GM23338 (cell line): ENCODE measurements at regions not wholly inside any gene's neighbourhood (a gene's known extent, or its start where the extent isn't known, plus 50 kb on each side); places are given as distances from the start of the nearest gene placed in this dataset.

ENCODE experiments used
- ATAC-seq: fragments of 200-7000 bp; cut with Tn5 transposase; 3 replicates; pipeline ENCODE4 v1.9.1; 2020
- DNase-seq: peaks from one replicate; pipeline ENCODE4 v3.0.0-alpha.2; 2015; ENCODE audit warnings: low spot score
- H2AFZ ChIP-seq: fragments of 200-600 bp; sonication (generic); 2 replicates; pipeline ENCODE4 v1.8.0; 2016; ENCODE audit warnings: antibody characterized with exemption, mild to moderate bottlenecking, moderate library complexity
- H3F3A ChIP-seq: fragments of 200-600 bp; sonication (generic); replicated peaks from 2 replicates; pipeline ENCODE4 v1.8.0; 2017; ENCODE audit warnings: antibody characterized with exemption, mixed run types, low read depth
- H3K27ac ChIP-seq: fragments of 200-600 bp; sonication (generic); 2 replicates; pipeline ENCODE4 v1.6.1; 2016; ENCODE audit warnings: low read depth
- H3K27me3 ChIP-seq: fragments of 200-600 bp; sonication (generic); 2 replicates; pipeline ENCODE4 v1.8.0; 2016; ENCODE audit warnings: mild to moderate bottlenecking, mixed run types, moderate library complexity; ENCODE audit not compliant: insufficient read depth
- H3K36me3 ChIP-seq: fragments of 200-600 bp; sonication (generic); 2 replicates; pipeline ENCODE4 v1.8.0; 2016; ENCODE audit warnings: mild to moderate bottlenecking; ENCODE audit not compliant: insufficient read depth
- H3K4me1 ChIP-seq: fragments of 200-600 bp; sonication (generic); 2 replicates; pipeline ENCODE4 v1.8.0; 2016; ENCODE audit warnings: mild to moderate bottlenecking, moderate library complexity; ENCODE audit not compliant: insufficient read depth
- H3K4me2 ChIP-seq: fragments of 200-600 bp; sonication (generic); 2 replicates; pipeline ENCODE4 v1.7.1; 2017; ENCODE audit warnings: mixed run types
- H3K4me3 ChIP-seq: fragments of 200-600 bp; sonication (generic); 2 replicates; pipeline ENCODE4 v1.6.1; 2016; ENCODE audit warnings: mixed run types
- H3K79me2 ChIP-seq: fragments of 200-600 bp; sonication (generic); replicated peaks from 2 replicates; pipeline ENCODE4 v1.8.0; 2017; ENCODE audit warnings: mild to moderate bottlenecking; ENCODE audit not compliant: insufficient read depth
- H3K9me2 ChIP-seq: fragments of 200-600 bp; sonication (generic); 2 replicates; pipeline ENCODE4 v1.8.0; 2017; ENCODE audit not compliant: insufficient read depth
- H4K20me1 ChIP-seq: fragments of 200-600 bp; sonication (generic); replicated peaks from 2 replicates; pipeline ENCODE4 v1.8.0; 2017; ENCODE audit warnings: mild to moderate bottlenecking; ENCODE audit not compliant: insufficient read depth
- H3K27ac Mint-ChIP-seq: 2 replicates; pipeline ENCODE4 v1.8.0; 2020; ENCODE audit warnings: inconsistent platforms, mild to moderate bottlenecking, moderate library complexity, mixed read lengths
- H3K27me3 Mint-ChIP-seq: 3 replicates; pipeline ENCODE4 v1.8.0; 2022; ENCODE audit warnings: low read depth, mild to moderate bottlenecking, moderate library complexity, mixed read lengths, inconsistent platforms; ENCODE audit not compliant: insufficient read depth, poor library complexity
- H3K36me3 Mint-ChIP-seq: 3 replicates; pipeline ENCODE4 v1.8.0; 2021; ENCODE audit warnings: low read depth, mild to moderate bottlenecking, inconsistent platforms, moderate library complexity, mixed read lengths
- H3K4me1 Mint-ChIP-seq: 3 replicates; pipeline ENCODE4 v1.8.0; 2020; ENCODE audit warnings: mild to moderate bottlenecking, inconsistent platforms, mixed read lengths
- H3K4me3 Mint-ChIP-seq: 3 replicates; pipeline ENCODE4 v1.8.0; 2021; ENCODE audit warnings: moderate library complexity, mild to moderate bottlenecking, inconsistent platforms, mixed read lengths
- H3K9me3 Mint-ChIP-seq: 3 replicates; pipeline ENCODE4 v1.8.0; 2020; ENCODE audit warnings: moderate library complexity, mild to moderate bottlenecking, inconsistent platforms, mixed read lengths
- CREB1 ChIP-seq: fragments of 250-450 bp; sonication (Bioruptor Pico); IDR thresholded peaks from 2 replicates; pipeline ENCODE4 v1.5.0; 2020; ENCODE audit warnings: low read depth, mild to moderate bottlenecking, moderate library complexity
- EZH2phosphoT487 ChIP-seq: fragments of 200-600 bp; sonication (generic); IDR thresholded peaks from one replicate; pipeline ENCODE4 v1.8.1; 2018; ENCODE audit warnings: antibody characterized with exemption; ENCODE audit not compliant: unreplicated experiment
- NANOG ChIP-seq: IDR thresholded peaks from 2 replicates; pipeline ENCODE4 v1.6.1; 2016; ENCODE audit warnings: antibody characterized with exemption, borderline replicate concordance
- ZNF114 ChIP-seq: fragments of 250-450 bp; sonication (Bioruptor Pico); IDR thresholded peaks from 2 replicates; pipeline ENCODE4 v1.5.0; 2020; ENCODE audit warnings: mild to moderate bottlenecking, moderate library complexity
- ZNF331 ChIP-seq: fragments of 250-450 bp; sonication (Bioruptor Pico); IDR thresholded peaks from 2 replicates; pipeline ENCODE4 v1.5.0; 2020; ENCODE audit warnings: low read depth, mild to moderate bottlenecking, moderate library complexity
- TF ChIP-seq, protein P1 (sequence below): IDR thresholded peaks from one replicate; pipeline ENCODE4 v1.6.1; 2018; ENCODE audit warnings: antibody characterized with exemption; ENCODE audit not compliant: unreplicated experiment
- TF ChIP-seq, protein P2 (sequence below): IDR thresholded peaks from 2 replicates; pipeline ENCODE4 v1.6.1; 2016; ENCODE audit warnings: antibody characterized with exemption
- TF ChIP-seq, protein P3 (sequence below): fragments of 250-450 bp; sonication (Bioruptor Pico); IDR thresholded peaks from 2 replicates; pipeline ENCODE4 v1.5.0; 2020; ENCODE audit warnings: mild to moderate bottlenecking, moderate library complexity

DNA sequence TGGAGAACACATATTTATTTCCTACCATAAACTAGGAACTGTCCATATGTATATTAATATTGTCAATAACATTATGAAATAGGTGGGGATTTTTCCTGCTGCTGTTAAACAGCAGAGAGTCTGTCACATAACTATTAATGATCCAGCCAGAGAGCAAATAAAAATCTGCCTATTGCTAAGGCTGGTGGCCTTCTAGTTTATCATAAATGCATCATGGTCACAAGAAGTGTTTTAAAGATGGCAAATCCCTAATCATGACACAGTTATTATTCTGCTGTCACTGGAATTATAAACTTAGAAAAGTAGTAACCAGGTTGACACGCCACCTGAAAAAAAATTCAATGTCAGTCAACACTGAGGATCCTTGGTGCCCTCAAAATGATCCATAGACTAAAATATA is 132.3 kb downstream of the HGF start:
- no peak overlapping the region for H3K27ac ChIP-seq
- TF ChIP-seq CREB1 (CRISPR knock-in tag) (no peak), EZH2phosphoT487 (no peak), ZNF331 (no peak), ZNF114 (CRISPR knock-in tag) (no peak), NANOG (no peak)
- TF ChIP-seq, protein P1, sequence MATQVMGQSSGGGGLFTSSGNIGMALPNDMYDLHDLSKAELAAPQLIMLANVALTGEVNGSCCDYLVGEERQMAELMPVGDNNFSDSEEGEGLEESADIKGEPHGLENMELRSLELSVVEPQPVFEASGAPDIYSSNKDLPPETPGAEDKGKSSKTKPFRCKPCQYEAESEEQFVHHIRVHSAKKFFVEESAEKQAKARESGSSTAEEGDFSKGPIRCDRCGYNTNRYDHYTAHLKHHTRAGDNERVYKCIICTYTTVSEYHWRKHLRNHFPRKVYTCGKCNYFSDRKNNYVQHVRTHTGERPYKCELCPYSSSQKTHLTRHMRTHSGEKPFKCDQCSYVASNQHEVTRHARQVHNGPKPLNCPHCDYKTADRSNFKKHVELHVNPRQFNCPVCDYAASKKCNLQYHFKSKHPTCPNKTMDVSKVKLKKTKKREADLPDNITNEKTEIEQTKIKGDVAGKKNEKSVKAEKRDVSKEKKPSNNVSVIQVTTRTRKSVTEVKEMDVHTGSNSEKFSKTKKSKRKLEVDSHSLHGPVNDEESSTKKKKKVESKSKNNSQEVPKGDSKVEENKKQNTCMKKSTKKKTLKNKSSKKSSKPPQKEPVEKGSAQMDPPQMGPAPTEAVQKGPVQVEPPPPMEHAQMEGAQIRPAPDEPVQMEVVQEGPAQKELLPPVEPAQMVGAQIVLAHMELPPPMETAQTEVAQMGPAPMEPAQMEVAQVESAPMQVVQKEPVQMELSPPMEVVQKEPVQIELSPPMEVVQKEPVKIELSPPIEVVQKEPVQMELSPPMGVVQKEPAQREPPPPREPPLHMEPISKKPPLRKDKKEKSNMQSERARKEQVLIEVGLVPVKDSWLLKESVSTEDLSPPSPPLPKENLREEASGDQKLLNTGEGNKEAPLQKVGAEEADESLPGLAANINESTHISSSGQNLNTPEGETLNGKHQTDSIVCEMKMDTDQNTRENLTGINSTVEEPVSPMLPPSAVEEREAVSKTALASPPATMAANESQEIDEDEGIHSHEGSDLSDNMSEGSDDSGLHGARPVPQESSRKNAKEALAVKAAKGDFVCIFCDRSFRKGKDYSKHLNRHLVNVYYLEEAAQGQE, result no peak
- TF ChIP-seq, protein P2, sequence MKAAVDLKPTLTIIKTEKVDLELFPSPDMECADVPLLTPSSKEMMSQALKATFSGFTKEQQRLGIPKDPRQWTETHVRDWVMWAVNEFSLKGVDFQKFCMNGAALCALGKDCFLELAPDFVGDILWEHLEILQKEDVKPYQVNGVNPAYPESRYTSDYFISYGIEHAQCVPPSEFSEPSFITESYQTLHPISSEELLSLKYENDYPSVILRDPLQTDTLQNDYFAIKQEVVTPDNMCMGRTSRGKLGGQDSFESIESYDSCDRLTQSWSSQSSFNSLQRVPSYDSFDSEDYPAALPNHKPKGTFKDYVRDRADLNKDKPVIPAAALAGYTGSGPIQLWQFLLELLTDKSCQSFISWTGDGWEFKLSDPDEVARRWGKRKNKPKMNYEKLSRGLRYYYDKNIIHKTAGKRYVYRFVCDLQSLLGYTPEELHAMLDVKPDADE, result no peak
- TF ChIP-seq, protein P3, sequence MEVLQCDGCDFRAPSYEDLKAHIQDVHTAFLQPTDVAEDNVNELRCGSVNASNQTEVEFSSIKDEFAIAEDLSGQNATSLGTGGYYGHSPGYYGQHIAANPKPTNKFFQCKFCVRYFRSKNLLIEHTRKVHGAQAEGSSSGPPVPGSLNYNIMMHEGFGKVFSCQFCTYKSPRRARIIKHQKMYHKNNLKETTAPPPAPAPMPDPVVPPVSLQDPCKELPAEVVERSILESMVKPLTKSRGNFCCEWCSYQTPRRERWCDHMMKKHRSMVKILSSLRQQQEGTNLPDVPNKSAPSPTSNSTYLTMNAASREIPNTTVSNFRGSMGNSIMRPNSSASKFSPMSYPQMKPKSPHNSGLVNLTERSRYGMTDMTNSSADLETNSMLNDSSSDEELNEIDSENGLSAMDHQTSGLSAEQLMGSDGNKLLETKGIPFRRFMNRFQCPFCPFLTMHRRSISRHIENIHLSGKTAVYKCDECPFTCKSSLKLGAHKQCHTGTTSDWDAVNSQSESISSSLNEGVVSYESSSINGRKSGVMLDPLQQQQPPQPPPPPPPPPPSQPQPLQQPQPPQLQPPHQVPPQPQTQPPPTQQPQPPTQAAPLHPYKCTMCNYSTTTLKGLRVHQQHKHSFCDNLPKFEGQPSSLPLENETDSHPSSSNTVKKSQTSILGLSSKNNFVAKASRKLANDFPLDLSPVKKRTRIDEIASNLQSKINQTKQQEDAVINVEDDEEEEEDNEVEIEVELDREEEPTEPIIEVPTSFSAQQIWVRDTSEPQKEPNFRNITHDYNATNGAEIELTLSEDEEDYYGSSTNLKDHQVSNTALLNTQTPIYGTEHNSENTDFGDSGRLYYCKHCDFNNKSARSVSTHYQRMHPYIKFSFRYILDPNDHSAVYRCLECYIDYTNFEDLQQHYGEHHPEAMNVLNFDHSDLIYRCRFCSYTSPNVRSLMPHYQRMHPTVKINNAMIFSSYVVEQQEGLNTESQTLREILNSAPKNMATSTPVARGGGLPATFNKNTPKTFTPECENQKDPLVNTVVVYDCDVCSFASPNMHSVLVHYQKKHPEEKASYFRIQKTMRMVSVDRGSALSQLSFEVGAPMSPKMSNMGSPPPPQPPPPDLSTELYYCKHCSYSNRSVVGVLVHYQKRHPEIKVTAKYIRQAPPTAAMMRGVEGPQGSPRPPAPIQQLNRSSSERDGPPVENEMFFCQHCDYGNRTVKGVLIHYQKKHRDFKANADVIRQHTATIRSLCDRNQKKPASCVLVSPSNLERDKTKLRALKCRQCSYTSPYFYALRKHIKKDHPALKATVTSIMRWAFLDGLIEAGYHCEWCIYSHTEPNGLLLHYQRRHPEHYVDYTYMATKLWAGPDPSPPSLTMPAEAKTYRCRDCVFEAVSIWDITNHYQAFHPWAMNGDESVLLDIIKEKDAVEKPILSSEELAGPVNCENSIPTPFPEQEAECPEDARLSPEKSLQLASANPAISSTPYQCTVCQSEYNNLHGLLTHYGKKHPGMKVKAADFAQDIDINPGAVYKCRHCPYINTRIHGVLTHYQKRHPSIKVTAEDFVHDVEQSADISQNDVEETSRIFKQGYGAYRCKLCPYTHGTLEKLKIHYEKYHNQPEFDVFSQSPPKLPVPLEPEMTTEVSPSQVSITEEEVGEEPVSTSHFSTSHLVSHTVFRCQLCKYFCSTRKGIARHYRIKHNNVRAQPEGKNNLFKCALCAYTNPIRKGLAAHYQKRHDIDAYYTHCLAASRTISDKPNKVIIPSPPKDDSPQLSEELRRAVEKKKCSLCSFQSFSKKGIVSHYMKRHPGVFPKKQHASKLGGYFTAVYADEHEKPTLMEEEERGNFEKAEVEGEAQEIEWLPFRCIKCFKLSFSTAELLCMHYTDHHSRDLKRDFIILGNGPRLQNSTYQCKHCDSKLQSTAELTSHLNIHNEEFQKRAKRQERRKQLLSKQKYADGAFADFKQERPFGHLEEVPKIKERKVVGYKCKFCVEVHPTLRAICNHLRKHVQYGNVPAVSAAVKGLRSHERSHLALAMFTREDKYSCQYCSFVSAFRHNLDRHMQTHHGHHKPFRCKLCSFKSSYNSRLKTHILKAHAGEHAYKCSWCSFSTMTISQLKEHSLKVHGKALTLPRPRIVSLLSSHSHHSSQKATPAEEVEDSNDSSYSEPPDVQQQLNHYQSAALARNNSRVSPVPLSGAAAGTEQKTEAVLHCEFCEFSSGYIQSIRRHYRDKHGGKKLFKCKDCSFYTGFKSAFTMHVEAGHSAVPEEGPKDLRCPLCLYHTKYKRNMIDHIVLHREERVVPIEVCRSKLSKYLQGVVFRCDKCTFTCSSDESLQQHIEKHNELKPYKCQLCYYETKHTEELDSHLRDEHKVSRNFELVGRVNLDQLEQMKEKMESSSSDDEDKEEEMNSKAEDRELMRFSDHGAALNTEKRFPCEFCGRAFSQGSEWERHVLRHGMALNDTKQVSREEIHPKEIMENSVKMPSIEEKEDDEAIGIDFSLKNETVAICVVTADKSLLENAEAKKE, result no peak
- DNase-seq (no peak), ATAC-seq (no peak)
- Mint-ChIP-seq H3K4me1 (peaks cover under 1% of the 10 kb centered on the region; the same call in 2 of the 3 replicates), H3K9me3 (peaks cover 5% of the 10 kb centered on the region; the same call in 1 of the 3 replicates), H3K27me3 (no peaks in the 10 kb centered on the region), H3K36me3 (no peaks in the 10 kb centered on the region; the same call in 2 of the 3 replicates), H3K4me3 (no peak overlapping the region), H3K27ac (no peak overlapping the region)
- H3K79me2 ChIP-seq, result no peaks in the 10 kb centered on the region
- no peak overlapping the region for H2AFZ ChIP-seq
- no peaks in the 10 kb centered on the region for H4K20me1 ChIP-seq
- H3K36me3 ChIP-seq, result no peaks in the 10 kb centered on the region
- H3F3A ChIP-seq, result no peaks in the 10 kb centered on the region
- H3K4me1 ChIP-seq, result no peaks in the 10 kb centered on the region
- H3K4me3 ChIP-seq, result no peak overlapping the region
- H3K27me3 ChIP-seq, result no peaks in the 10 kb centered on the region
- H3K9me2 ChIP-seq, result no peaks in the 10 kb centered on the region
- no peak overlapping the region for H3K4me2 ChIP-seq
